GM18907 (cell line): ENCODE measurements at regions not wholly inside any gene's neighbourhood (a gene's known extent, or its start where the extent isn't known, plus 50 kb on each side); places are given as distances from the start of the nearest gene placed in this dataset.
"Not testable (repeated sequence)": the region's sequence is repeated elsewhere in the genome, so short reads cannot be mapped to it uniquely, and the experiment has no call there.

ENCODE experiments used
- ATAC-seq: cut with Tn5 transposase; IDR thresholded peaks from one replicate; pipeline ENCODE4 v1.9.1; 2021; ENCODE audit warnings: mild to moderate bottlenecking, moderate library complexity; ENCODE audit not compliant: unreplicated experiment

DNA sequence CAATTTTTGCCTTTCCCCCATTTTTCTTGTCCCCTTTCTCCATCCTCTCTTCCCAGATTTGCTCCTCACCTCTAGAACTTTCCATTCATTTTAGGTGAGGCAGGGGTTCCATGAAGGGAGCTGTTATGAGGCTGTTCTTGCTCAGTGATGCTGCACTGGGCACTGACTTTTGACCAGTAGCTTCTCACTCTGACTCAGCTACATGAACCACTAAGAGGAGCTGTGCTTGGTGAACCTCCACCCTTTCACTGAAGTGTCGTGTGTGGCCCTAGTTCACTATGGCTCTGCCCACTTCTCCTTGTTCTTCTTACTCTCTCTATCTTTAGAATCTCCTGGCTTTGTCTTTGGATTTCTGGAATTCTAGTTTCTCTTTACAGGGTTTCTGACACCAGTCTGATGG lies 73.4 kb upstream of the ADRA1D start:
- ATAC-seq: no peak

DNA sequence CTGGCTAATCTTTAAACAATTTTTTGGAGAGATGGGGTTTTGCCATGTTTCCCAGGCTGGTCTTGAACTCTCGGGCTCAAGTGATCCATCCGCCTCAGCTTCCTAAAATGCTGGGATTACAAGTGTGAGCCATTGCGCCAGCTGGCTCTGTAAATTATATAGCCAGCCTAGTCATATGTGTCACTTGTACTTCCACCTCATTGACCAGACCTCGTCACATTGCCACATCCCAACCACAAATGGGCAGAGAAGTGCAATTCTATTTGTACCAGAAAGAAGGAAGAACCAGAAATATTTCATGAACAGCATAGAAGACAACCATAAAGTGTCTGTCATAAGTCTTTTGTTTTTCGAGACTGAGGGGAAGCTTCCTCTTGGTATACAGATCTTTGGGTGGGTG lies 71.2 kb upstream of the ADRA1D start:
- no peak for ATAC-seq

DNA sequence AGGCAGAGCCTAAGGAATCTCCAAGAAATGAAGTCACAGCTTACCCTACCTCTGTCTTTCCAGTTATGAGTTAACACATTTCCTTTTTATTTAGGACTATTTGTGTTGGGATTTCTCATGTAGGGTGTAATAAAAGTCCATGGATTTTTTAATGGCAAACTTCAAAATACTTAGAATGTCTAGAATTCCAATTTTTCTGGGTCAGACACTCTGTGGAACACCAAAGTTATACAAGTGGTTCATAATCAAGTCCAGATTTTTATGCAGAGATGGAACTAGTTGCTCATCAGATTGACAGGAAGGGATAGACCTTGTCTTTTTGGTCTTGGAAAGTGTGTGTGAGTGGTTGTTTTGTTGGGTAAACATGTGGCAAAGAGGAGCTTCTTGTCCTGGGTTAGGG lies 69.8 kb upstream of the ADRA1D start:
- no peak for ATAC-seq

DNA sequence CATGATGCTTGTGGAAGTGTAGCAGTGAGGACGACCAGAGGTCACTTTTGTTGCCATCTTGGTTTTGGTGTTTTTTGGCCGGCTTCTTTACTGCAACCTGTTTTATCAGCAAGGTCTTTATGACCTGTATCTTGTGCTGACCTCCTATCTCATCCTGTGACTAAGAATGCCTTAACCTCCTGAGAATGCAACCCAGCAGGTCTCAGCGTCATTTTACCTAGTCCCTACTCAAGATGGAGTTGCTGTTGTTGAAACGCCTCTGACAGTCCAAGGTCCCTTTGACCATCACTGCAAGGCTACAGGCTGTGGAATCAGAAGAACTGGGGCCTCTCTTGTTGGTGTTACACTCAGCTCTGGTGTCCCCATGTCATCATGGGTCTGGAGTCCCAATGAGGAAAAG lies 61.5 kb upstream of the ADRA1D start:
- ATAC-seq: not testable (repeated sequence)

DNA sequence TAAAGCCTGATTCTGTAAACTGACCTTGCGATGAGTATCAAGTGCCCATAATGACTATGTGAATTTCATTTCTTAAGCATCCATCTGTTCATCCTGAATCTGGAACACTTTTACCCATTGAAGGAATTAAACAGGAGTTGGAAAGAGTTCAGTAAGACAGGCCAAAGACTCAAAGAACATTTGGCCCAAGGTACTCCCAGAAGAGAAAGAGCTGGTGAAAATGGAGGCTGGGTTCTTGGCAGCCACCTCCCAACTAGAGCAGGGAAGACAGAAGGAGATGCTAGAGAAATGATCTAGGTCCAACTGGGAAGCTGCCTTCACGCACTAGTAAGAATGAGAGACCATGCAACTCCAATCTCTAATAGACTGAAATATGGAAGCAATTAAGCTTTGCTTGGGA lies 57.1 kb upstream of the ADRA1D start:
- ATAC-seq: no peak

DNA sequence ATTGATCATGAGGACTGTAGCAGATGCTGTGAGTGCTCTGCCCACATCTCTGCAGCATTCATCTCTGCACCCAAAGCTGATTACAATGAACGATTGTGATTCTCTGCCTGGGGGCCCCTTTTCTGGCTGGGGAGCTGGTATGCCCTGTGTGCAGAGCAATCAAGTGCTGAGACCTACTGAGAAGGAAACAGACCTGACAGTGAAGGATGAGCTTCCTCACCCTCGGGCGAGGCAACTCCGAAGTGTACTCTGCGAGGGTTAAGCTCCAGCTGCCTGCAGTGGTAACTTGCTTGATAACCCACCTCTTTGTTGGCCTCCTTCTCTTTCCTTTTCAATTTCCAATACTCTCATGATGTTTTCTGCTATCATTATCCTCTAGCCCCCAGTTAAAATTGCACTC lies 56.0 kb upstream of the ADRA1D start:
- no peak for ATAC-seq

DNA sequence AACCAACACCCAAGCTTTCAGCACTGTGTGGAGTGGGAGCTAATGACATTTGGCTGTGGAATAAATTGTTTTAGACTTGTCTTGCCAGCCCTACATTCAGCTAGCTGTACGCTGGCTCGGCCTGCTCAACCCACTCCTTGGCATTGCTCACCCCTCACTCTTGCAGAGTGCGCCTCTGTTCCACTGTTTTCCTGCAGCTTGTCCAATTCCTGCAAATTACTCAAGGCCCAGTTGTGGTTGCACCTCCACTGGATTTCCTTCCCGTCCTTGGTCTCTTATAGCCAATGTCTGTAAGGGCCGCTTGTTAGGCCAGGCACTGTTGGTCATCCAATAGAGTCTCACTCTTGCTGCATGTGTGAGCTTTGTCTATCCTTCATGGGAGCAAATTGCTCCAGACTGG lies 55.5 kb upstream of the ADRA1D start:
- ATAC-seq: no peak

DNA sequence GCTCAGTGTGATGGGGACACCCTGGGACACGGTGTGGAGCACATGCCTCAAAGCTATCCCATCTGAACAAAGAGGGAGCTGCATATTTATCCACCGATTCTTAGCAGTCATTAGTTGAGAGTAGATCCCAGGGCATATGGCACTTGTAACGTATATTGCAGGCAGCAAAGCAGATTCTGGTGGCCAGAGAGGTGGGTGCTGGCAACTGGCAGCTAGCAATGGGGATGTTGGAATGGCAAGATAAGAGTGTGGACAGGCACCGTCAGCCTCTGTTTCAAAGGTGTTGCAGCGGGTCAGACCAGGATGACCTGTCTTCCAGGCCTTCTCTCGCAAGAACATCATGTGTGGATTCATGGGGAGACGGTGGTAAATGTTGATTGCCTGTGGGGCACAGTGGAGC lies 54.0 kb upstream of the ADRA1D start:
- ATAC-seq: no peak

DNA sequence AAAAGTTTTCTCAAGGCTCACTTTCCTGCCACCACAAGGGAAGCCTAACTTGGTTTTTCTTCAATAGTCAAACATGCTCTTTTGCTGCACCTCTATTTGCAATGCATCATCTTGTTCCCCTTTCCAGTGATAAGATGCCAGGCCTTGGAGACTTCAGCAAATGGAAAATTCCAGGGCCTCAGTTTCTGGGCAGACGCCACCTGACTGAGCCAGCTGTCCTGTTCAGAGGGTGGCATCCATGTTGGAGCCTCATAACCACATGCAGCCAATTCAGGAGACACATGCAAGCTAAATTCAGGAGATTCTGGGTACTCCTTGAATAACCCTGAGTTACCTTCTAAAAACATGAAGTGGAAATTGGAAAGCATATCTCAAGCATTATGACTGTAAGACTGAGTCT lies 51.8 kb upstream of the ADRA1D start:
- ATAC-seq: no peak

DNA sequence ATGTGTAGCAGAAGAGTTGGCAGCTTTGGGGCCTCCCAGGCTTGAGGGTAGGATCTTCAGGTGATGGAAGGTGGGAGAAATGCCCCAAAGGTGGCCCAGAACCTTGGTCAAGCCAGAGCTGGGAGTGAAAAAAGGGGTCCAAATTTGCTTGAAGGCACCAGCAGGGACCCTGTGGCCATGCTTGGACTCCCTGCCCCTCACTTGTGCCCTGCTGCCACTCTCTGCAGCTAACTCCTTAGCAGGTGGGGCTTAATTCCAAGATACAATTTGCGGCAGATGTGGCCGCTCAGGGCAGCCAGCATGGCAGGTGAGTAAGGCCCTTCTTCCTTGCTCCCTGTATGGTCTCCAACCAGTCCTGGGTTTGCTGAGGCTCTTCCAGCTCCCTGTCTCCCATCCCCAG lies 51.3 kb upstream of the ADRA1D start:
- ATAC-seq: no peak

DNA sequence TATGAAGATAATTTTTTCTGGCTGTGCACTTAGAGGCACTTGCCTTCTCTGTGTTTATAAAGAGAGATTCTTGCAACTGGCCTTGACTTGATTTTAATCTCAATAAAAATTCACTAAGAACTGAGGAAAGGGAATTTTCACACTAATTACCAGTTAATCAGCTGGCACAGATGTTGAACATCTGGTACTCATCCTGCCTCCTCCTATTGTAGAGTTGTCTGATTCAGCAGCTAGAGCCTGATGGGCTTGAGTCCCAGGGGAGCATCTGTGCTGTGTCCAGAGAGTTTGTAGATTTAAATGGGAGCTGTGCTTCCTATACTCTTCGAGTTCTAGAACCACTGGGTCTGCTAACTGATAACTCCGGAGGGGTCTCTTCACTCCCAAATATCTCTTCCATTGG lies 50.7 kb upstream of the ADRA1D start:
- no peak for ATAC-seq

DNA sequence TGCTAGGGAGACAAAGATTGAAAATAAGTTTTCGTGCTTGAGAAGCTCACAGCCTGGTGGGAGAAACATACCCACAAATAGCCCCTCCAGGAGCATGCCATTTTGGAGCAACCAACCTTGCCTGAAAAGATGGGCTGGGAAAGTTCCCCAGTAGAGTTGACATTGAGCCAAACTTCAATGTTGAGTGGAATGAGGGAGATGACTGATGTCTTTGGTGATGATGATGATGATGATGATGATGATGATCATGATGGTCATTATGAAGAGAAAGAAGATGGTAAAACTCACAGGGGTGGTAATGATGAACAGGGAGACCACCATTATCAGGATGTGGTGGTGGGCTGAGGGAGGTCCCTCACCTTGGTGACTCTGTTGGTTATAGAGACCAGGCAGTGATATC lies 50.1 kb upstream of the ADRA1D start:
- no peak for ATAC-seq
